Ramos (cell line): ENCODE measurements at regions not wholly inside any gene's neighbourhood (a gene's known extent, or its start where the extent isn't known, plus 50 kb on each side); places are given as distances from the start of the nearest gene placed in this dataset.

ENCODE experiments used
- in situ Hi-C: fragments of 300-500 bp; cut with MboI; formaldehyde crosslinking; loops from one replicate; pipeline ENCODE4 v1.14.3; 2022; ENCODE audit warnings: low sequenced_read_pairs; ENCODE audit not compliant: unreplicated experiment

DNA sequence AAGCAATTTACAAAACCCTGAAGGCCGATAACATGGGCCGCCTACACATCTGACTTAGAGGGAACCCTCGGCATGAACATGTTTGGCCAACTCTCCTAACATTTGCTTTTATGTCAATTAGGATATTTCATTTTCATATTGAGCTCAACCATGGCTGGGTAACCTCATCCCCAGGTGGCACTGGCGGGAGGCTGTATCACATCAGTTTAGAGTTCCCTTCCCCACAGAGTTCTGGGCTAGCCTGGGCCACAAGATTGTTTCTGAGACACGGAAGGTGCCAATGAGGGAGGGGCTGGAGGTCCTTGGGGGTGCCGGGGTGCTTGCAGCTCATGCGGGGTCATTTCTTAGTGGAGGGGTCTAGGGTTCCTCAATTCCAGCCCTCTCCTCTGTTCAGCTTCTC lies 386.5 kb upstream of the MKI67 start:
- in situ Hi-C loops, result no loop called here

DNA sequence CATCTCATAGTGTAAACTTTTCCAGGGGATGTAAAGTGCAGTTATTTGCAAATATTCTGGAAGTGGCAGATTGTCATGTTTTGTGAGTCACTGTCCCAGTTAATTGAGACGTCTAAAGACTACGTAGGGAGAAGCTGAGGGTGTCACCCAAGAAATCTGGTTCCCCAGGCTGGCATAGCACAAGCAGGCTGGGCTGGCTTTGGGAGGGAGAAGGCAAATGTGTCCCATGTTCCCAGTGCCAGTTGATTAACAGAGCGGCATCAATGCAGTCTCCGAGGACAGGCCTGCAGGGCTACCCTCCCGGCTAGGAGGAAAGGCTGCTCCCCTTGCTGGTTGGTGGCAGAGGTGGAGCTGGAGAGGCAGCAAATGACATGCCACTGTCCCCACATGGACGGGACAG lies 388.3 kb upstream of the MKI67 start:
- in situ Hi-C loops, result no loop called here

DNA sequence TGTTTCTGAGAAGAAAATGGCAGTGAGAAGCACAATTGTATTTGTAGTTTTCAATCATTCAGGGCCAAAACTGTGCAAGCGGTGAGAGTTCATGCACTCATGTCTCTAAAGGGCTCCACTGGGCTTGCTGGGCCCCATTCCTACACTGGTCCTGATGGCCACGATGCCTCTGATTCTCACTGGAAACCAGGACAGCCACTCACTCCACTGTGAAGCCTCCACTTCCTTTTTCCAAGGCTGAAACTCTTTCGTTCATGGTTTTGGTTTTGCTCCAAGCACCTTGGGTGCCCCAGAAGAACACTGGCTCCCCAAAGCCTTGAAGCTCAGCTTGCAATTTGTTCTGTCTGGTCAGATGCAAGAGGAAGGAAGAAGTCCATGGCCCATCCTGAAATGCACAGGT lies 390.0 kb upstream of the MKI67 start:
- in situ Hi-C loops, result no loop called here

DNA sequence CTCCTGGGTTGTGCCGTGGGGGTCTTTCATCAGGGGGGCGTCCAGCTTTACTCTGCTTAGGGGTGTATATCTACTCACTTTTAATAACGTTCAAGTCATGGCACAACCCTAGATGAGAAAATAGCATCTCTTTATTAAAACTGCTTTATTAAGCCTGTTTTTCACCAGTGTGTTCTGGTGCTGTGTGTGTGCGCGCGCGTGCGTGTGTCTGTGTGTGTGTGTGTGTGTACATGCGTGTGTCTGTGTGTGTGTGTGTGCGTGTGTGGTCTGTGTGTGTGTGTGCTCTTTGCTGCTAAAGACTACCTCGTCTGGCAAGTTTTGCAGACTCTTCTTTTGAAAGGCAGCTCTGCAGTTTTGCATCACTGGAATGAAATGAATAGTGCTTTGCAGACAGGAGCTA lies 390.9 kb upstream of the MKI67 start:
- in situ Hi-C loops, result no loop called here

DNA sequence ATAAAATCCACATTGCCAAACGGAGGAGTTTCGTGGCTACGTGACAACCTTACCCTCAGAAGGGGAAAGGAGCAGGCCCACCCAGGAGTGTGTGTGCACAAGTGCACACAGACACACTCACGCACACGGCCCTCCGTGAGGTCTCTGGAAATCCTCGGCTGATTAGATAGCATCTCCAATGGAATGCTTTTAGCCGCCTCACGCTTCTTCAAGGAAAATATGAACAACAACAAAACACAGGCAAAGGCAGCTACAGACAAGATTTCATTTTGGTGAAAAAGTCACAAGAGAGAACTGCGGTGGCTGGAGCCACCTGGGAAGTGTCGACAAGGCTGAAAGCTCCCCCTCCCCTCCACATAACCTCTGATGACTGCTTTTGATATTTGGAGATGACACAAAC lies 391.8 kb upstream of the MKI67 start:
- in situ Hi-C loops, result no loop called here

DNA sequence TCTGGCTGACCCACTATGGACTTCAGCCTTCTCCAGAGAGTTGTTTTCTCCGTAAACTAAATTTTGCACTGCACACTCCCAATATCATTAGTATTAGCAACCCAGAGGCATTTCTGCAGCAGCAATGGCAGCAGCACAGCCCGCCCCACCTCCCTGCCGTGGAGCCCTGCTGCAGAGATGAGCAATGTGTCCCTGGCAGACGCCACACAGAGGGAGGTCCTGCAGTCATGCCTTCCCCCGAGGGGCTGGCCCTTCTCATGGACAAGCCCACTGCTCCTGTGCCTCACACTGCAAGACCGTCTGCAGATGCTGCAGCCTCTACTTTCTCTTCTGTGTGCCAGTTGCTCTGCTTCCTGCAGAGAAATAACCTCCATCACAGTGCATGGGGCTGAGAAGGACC lies 393.4 kb upstream of the MKI67 start:
- in situ Hi-C loops, result no loop called here

DNA sequence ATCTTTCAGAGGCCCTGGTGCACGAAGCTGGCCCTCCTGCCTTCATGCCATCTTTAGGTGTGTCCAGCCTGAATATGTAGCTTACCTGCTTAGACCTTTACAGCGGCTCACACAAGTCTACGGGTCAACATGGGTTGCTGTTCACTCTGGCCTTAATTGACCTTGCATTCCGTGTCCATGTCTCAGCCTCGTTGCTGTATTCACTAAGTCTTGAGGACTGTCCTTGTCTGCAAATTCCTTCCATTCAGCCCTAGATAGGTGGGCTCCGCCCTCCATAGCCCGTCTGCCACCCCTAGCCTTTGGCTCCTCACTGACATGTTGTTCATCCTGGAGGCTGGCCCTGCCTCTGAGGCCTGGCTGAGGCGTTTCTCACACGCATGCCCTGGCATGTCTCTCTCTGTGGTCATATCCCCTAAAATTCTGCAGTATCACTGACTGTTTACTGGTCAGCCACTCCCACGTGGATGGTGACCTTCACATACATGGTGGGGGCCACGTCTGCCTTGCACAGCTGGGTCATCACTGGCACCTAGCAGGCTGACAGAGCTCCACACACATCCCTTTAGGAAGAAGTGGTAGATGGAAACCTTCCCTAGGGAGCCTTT lies 394.1 kb upstream of the MKI67 start:
- in situ Hi-C loops, result no loop called here

DNA sequence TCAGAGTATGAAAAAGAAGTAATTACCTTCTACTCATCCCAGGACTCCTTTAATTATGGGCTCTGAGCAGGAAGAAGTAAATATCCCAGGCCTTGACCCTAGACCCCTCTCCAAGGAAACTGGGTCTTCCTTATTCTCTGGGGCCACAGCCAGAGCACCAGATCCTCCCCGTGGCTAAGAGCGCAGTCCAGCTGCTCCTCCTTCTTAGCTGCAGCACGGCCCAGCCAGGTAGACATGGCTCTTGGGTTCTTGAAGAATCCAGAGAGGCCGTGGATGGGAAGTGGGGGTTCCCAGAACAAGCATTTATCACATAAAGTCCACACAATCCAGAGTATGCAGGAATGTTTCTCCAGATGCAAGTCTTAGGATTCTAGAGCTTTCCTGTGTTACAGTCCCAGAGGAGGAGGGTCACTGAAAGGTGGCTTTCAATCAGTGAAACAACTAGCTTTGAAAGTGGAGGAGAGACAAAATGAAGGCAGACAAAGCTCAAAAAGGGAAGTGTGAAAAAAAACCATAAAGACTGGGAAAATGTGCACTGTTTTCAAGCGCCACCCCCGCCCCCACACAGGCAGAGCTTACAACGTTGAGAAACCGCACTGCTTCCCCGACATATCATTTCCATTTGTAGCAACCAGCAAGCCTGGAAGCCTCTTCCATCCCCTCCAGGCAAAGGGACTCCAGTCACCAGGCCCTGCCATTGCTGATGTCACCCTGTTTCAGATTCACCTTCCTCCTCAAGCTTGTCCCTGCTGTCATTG lies 396.5 kb upstream of the MKI67 start:
- in situ Hi-C loops, result no loop called here

DNA sequence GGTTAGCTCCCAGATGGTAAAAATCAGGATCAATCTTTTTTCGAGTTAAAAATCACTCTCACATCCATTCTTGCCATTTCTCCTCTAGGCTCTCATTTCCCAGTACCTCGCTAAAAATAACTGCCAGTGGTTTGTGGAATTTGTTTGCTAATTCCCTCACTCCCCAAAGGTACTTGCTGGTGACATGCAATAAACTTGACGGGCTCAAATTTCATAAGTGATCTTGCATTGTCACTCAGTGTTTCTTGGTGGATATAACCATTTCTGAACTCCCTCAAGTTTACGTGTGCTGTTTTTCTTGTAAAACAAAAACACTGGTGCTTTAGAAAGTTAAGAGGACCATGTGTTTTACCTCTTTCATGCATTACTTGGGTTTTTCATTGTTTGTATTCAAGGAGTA lies 399.2 kb upstream of the MKI67 start:
- in situ Hi-C loops, result no loop called here

DNA sequence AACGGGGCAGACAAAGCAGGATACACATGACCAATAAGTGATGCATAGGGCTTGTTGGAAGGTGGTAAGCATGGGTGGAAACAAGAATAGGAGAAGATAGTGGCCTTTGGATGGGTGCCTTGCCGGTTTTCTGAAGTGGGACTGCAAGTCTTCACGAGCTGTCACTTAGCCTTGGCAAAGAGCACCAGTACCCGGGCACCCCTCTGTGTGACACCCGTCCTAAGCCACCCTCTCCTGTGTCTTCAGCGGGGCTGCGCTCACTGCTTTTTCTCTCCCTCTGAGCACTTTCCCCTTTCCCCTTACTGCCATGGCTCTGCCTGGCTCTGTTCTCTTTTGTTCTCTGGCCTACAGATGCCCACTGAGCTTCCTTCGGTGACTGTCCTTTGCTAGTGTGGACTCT lies 399.7 kb upstream of the MKI67 start:
- in situ Hi-C loops, result no loop called here

DNA sequence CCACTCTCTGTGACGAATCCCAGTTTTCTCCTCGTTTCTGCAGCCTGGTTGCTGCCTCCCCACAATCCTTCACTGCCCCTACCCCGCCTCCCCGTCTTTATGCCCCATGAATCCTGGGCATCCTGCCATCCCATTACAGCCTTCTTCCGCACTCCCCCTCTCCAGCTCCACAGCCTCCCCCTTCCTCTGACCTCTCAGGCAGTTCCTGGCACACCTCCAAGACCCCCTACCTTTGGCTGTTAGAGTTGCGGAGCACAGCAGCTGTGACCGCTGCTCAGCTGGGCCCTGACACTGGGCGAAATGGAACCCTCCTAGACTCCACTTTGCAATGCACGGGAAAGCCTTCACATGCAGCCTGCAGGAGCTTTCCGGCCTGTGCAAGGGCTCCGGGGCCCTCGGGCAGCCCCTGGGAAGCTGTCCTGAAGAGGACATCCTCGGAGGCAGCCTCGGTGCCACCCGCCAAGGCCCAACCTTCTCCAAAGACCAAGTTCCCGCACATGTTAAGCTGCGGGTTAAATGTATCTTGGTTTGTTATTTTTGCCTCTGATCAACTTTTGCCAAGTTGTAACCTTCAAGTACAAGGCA lies 400.7 kb upstream of the MKI67 start:
- in situ Hi-C loops, result no loop called here

DNA sequence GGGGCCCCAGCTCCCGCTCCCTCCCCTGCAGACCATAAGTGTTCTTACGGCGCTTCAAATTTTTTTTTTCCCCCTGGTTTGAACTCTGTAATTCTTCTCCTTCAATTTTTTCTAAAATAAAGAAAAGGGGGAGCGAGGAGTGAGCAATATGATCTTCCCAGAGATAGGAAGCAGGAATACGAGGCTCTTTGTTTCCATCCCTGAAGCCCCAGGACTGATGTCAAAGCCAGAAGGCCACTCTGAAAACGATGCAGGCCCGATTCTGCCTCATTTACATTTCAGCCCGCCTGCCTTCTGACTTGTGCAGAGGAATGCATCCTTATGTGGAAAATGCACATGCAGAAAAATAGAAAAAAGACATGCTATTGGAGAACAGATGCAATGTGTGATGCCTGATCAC lies 401.5 kb upstream of the MKI67 start:
- in situ Hi-C loops, result no loop called here

DNA sequence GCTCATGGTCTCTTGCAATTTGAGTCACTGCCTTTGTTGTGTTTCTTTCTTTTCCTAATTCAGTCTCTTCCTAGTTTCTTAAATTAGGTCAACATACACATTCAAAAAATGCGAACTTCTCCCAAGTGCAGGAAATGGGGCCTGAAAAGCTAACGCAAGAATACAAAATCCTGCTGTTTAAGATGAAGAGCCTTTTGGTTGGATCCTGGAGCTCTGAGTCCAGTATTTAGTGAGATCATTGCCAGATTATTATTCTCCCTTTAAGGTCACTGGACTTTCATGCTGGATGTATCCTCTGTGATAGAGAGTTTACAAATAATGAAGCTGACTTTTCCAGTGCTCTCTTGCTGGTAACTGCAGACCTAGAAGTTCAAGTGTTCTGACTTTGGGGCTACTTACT lies 401.9 kb upstream of the MKI67 start:
- in situ Hi-C loops, result no loop called here

DNA sequence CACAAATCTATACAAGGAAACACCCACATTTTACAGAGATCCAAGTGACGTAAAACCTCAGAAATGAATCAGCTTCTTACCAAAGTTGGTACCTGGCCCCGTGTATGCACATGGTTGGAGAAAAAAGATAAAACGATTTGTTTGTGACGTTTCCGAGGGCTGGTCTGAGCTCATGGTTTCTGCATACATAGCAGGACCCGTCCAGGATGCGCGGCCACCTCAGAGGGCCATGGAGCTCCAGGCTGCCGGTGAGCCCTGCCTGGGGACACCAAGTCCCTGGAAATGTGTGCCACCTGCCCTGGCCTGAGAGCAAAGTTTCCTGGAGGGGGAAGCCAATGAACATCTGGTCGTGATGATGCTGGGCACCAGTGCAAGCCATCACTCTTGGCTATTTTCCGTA lies 402.6 kb upstream of the MKI67 start:
- in situ Hi-C loops, result no loop called here

DNA sequence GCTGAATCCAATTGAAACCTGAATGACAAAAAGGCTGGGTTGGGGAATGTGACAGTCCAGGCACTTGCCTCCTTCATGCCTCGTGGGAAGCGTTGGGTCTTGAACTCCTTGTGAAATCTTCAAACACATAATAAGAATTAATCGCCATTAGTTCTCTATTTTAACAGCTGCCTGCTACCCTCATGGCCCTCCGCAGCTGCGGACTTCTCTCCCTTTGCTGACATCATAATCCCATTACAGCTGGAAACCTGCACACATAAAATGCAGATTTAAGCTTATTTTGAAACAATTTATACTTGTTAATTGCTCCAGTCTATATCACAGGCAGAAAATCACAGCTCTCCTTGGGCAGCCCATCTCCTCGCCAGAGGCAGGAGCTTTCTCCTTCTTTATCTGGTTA lies 403.0 kb upstream of the MKI67 start:
- in situ Hi-C loops, result no loop called here

DNA sequence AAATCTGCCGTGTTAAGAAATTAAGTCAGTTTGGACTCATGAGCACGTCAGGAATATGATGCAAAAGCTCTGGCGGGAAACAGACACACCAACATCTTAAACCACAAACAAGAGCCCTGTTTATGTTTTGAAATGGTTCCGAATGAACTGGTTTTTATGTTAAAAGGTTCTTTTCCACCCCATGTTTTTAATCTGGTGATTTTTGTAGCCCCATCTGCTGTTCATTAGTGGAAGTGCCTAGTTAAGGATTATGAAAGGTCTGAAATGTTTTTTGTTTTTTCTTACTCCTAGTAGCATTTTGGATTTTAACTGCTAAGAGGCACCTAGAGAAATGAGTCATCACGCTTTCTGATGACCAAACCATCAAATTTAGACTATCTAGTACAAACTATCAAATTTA lies 404.1 kb upstream of the MKI67 start:
- in situ Hi-C loops, result no loop called here

DNA sequence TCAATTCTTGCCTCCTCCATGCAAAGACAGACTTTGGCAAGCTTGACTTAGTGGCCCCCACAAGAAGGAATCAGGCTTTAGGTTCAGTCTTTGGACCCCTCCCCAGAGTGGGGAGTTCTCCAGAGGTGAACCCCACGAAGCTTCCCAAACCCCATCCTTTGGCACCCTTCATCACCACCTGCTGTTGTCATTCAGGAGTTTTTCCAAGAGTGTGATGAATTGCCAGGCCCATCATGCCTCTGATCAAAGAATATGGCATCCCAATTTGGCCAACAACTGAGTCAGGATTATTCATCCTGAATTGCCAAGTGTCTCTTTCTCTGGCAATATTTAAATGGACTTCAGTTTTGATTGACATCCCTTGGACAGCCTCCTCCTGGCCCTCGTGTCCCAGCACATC lies 404.7 kb upstream of the MKI67 start:
- in situ Hi-C loops, result no loop called here

DNA sequence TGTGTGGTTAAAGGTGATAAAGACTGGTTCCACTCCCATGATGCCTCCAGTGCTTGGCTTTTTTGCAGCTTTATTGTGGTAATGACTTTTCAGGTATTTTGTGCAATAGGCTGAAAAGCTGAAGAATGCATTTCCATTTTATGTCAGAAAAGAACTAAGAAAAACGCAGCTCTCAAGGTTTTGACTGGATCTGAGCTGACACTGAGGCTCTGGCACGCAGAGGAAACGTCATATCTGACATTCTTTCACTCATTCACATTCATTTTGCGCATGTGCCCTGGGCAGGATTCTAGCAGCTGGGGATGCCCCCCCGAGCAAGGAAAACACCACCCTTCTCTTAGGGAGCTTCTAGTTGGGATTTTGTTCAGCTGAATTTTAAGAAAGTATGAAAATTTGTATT lies 408.5 kb upstream of the MKI67 start:
- in situ Hi-C loops, result no loop called here

DNA sequence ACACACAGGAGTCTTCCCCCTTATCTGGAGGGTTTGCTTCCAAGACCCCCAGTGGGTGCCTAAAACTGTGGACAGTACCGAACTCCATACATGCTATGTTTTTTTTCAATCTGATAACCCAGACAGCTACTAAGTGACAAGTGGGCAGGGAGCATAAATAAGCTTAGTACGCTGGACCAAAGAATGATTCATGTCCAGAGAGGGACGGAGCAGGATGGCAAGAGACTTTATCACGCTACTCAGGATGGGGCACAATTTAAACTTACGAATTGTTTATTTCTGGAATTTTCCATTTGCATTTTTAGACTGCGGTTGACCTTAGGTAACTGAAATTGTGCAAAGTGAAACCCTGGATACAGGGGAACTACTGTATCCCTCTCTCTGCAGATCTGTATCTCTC lies 410.0 kb upstream of the MKI67 start:
- in situ Hi-C loops, result no loop called here

DNA sequence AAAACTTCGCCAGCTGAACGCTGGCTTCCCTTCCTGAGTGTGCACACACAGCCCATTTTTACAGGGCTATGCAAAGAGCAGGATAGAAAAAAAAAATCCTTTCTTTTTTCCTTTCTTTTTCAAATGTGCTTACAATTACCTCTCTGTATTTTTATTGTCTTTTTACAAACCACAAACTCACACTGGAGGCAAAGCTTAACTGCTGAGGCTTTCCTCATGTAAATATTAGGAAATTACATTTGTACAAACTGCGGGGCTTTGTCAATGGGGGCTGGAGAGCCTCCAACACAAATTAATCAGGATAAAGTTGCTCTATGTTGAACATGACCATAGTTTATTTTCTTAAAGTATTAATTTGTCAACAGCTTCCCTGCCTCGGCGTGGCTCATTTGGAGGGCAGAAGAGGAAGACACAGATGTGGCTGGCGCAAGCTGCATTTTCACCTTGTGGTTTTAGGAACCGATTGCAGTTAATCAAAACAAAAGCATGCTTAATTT lies 411.7 kb upstream of the MKI67 start:
- in situ Hi-C loops, result no loop called here

DNA sequence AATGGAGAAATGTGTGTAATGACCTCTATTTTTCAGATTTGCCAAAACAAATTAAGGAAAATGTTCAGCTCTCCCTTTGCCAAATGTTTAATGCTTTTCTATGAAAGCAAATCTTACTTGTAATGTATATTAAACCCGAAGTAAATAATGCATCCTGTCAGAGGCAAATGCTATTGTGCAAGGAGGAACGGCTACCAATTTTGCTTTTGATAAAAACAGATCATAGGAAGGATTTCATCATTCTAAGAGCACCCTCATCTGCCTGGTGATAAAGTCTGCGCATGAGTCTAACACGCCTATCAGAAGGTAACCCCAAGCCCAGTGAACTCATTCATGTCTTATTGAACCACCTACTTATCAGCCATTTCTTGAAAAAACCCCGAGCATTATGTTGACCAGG lies 412.4 kb upstream of the MKI67 start:
- in situ Hi-C loops, result no loop called here
